ENCODE measurements at regions not wholly inside any gene's neighbourhood (a gene's known extent, or its start where the extent isn't known, plus 50 kb on each side); places are given as distances from the start of the nearest gene placed in this dataset.

GRCh38 chr5:56588636-56589480, 226.5 kb upstream of the MAP3K1 start:
- TF ChIP-seq POLR2AphosphoS5 (IDR thresholded peaks at IDR 0.05; ENCODE audit: low read depth, low read length): 0 out of 2 replicates have a peak, but pooled peaks have one; percentile 19
- peak; percentile 55; the same call in 1 of the 2 replicates for TF ChIP-seq POLR2A (IDR thresholded peaks at IDR 0.05; ENCODE audit: low read depth, low read length)
- no peak for TF ChIP-seq TAF1 (IDR thresholded peaks at IDR 0.05; ENCODE audit: borderline replicate concordance, low read depth, low read length)
